Body of pancreas (tissue), 4 donors: ENCODE measurements at regions not wholly inside any gene's neighbourhood (a gene's known extent, or its start where the extent isn't known, plus 50 kb on each side); places are given as distances from the start of the nearest gene placed in this dataset.

Experiments
- ATAC-seq: fragments of 150-250 bp; one replicate; pipeline ENCODE4 v1.9.1; 2016
- DNase-seq, 4 donors: peaks; one replicate each; pipeline ENCODE4 v3.0.0-alpha.2; 2019
- H3K27ac ChIP-seq, 4 donors: fragments of 200-600 bp; sonication (generic); 1 replicate in 3 of 4; 2 replicates in 1 of 4; pipeline versions ENCODE4 v1.5.1 to v1.6.1; 2016 to 2019; ENCODE audit warnings: mild to moderate bottlenecking in 1 of 4, mixed read lengths in 1 of 4, moderate library complexity in 1 of 4
- H3K27me3 ChIP-seq, 2 donors: fragments of 200-600 bp; sonication (generic); one replicate each; pipeline ENCODE4 v1.6.0; 2016; ENCODE audit warnings: mild to moderate bottlenecking in 1 of 2
- H3K36me3 ChIP-seq, 2 donors: fragments of 200-600 bp; sonication (generic); replicated peaks in 1 of 2; 2 replicates each; pipeline ENCODE4 v1.5.1; 2016; ENCODE audit warnings: low read depth in 2 of 2; ENCODE audit not compliant: insufficient read depth in 1 of 2
- H3K4me1 ChIP-seq: fragments of 200-600 bp; sonication (generic); one replicate; pipeline ENCODE4 v1.6.0; 2016
- H3K4me3 ChIP-seq, 2 donors: fragments of 200-600 bp; sonication (generic); 1 replicate in 1 of 2; 2 replicates in 1 of 2; pipeline ENCODE4 v1.5.1; 2016 to 2019
- H3K9me3 ChIP-seq, 3 donors: fragments of 200-600 bp; sonication (generic); 1 replicate in 2 of 3; 2 replicates in 1 of 3; pipeline ENCODE4 v1.5.1; 2016
- CTCF ChIP-seq, 7 experiments: fragments of 450-650 bp in 4 of 7; fragments of 200-600 bp in 3 of 7; sonication (generic) in 3 of 7; IDR thresholded peaks; one replicate each; pipeline ENCODE4 v1.5.1; 2016 to 2019; ENCODE audit warnings: antibody characterized with exemption in 7 of 7
- POLR2A ChIP-seq, 3 donors: fragments of 450-650 bp; IDR thresholded peaks; one replicate each; pipeline ENCODE4 v1.6.1; 2016; ENCODE audit warnings: antibody characterized with exemption in 3 of 3, mild to moderate bottlenecking in 2 of 3
- WGBS, 2 donors: methylation state at CpG; one replicate each; pipeline ENCODE4 v1.1.5; 2017; 5-methylcytosine and 5-hydroxymethylcytosine counted together
- intact Hi-C: fragments of 100-400 bp; cut with DNase I; formaldehyde crosslinking; loops from one replicate; pipeline ENCODE4 v1.15.1; 2023

GRCh38 chr2:238649936-238650518, 197.9 kb upstream of the TWIST2 start:
- Histone ChIP-seq H3K4me3 (no peak overlapping the region), H3K27ac (no peak overlapping the region), H3K27me3 (no peaks in the 10 kb centered on the region), H3K36me3 (no peaks in the 10 kb centered on the region), H3K9me3 (no peaks in the 10 kb centered on the region), H3K4me1 (no peaks in the 10 kb centered on the region)
- intact Hi-C loops, result no loop called here
- WGBS, 2 donors, result 86 to 88% methylated on average over 9 to 10 of the region's 10 CpGs
- ATAC-seq (no peak), DNase-seq (no peak)
- TF ChIP-seq CTCF (IDR thresholded peaks at IDR 0.05) (no peak), POLR2A (IDR thresholded peaks at IDR 0.05) (no peak)

- intact Hi-C loops, result no loop called here
- H3K27ac ChIP-seq, result no peak overlapping the region
- WGBS, 2 donors, result 74 to 80% methylated on average over 5 of the region's 5 CpGs
- H3K9me3 ChIP-seq, result no peaks in the 10 kb centered on the region
- no peaks in the 10 kb centered on the region for H3K4me1 ChIP-seq
- H3K4me3 ChIP-seq, result no peak overlapping the region
- H3K27me3 ChIP-seq, result no peaks in the 10 kb centered on the region
- TF ChIP-seq POLR2A (IDR thresholded peaks at IDR 0.05) (no peak), CTCF (IDR thresholded peaks at IDR 0.05) (no peak)
- no peaks in the 10 kb centered on the region for H3K36me3 ChIP-seq
- ATAC-seq, result no peak
- no peak for DNase-seq
These were observed 197.3 kb upstream of the TWIST2 start for GRCh38 chr2:238650536-238650935.

- Histone ChIP-seq H3K36me3 (no peaks in the 10 kb centered on the region), H3K27me3 (no peaks in the 10 kb centered on the region), H3K27ac (no peak overlapping the region), H3K9me3 (no peaks in the 10 kb centered on the region), H3K4me3 (no peak overlapping the region), H3K4me1 (no peaks in the 10 kb centered on the region)
- no peak for TF ChIP-seq POLR2A (IDR thresholded peaks at IDR 0.05)
- TF ChIP-seq CTCF (IDR thresholded peaks at IDR 0.05), result no peak
- no peak for ATAC-seq
- WGBS, 2 donors, result 74 to 76% methylated on average over 5 of the region's 5 CpGs
- DNase-seq, result no peak
- intact Hi-C loops, result no loop called here
These were observed 196.4 kb upstream of the TWIST2 start for GRCh38 chr2:238651306-238652052.

- 83 to 86% methylated on average over 9 to 15 of the region's 15 CpGs for WGBS, 2 donors
- no peak for DNase-seq
- TF ChIP-seq POLR2A (IDR thresholded peaks at IDR 0.05), result no peak
- ATAC-seq, result no peak
- Histone ChIP-seq H3K27me3 (no peaks in the 10 kb centered on the region), H3K4me3 (no peak overlapping the region), H3K9me3 (no peaks in the 10 kb centered on the region), H3K27ac (no peak overlapping the region), H3K36me3 (no peaks in the 10 kb centered on the region), H3K4me1 (no peaks in the 10 kb centered on the region)
- intact Hi-C loops, result no loop called here
These were observed 195.7 kb upstream of the TWIST2 start for GRCh38 chr2:238652053-238652770.

GRCh38 chr2:238652771-238653157, 195.1 kb upstream of the TWIST2 start:
- Histone ChIP-seq H3K36me3 (no peaks in the 10 kb centered on the region), H3K4me1 (no peaks in the 10 kb centered on the region), H3K9me3 (no peaks in the 10 kb centered on the region), H3K27me3 (no peaks in the 10 kb centered on the region), H3K27ac (no peak overlapping the region), H3K4me3 (no peak overlapping the region)
- TF ChIP-seq POLR2A (IDR thresholded peaks at IDR 0.05), result no peak
- ATAC-seq (no peak), DNase-seq (no peak)
- WGBS, 2 donors, result 65 to 86% methylated on average over 5 to 12 of the region's 13 CpGs
- intact Hi-C loops, result no loop called here
